Hematopoietic multipotent progenitor cell treated with erythropoietin and hydrocortisone succinate and interleukin-3 and kit ligand, for 15 days (in vitro differentiated cells): ENCODE measurements at regions not wholly inside any gene's neighbourhood (a gene's known extent, or its start where the extent isn't known, plus 50 kb on each side); places are given as distances from the start of the nearest gene placed in this dataset.

ENCODE experiments used
- DNase-seq: peaks from one replicate; pipeline ENCODE4 v3.0.0-alpha.2; 2015; ENCODE audit warnings: low spot score

DNA sequence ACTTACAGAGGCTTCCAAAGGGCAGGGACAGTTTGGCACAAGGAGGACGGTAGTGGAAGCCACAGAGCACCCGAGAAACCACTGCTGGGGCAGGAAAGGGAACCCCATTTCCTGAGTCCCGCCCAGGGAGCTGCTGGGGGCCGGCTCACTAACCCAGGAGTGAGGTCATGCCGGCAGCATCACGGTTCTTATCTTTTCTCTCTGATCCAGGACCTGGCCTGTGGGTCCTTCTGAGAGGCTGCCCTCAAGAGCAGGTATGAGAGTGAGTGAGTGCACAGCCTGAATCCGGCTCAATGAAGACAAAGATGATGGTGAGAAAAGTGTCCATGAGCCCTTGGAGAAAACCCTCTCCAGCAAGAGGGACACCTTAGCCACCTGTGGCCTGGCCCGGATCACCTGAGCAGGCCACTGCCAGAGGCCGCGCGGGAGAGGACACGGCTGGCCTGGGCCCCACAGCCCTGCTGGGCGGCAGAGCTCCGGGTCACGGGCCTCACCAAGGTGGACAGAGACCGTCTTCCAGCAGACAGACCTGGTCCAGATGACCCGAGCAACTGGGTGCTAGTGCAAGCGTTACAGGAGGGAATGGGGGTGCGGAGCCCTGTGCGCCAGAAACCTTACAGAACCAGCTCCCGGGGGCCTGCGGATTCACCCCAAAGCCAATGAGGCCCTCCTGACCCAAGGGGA is 94.9 kb downstream of the RIPK4 start:
- DNase-seq: no peak

GRCh38 chr21:41671212-41671762 is 95.6 kb downstream of the RIPK4 start:
- no peak for DNase-seq

DNA sequence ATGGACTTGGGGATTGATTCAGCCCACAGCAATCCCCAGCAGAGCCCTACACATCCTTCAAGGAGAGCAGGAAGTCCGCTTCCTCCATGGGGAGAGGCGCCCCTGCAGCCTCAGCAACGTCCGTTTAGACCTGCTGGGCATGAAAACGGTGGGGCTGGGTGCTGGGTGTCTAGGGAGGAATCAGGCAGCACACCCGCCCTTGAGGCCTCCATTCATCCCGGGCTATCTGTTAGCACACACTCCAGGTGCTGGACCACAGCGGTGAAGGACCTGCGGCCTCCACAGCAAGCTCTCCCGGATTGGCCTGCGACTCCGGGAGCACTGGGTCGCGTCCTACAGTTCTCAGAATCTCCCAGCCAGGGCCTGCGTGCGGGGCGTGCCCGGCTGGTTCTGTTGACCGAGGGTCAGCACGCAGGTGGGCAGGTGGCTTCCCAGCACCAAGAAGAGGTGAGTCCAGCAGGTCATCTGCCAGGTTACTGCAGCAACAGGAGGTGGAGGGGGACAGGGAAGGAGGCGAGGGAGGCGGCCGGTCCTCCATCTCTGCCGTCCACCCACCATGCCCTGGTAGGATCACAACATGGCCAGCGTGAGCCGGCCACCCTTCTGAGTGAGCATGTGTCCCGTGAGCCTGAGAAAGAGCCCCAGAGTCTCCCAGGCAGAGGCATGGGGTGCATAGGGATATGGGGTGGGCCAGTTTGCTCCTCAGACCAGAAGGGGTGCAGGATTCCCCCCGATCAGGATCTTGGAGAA is 96.6 kb downstream of the RIPK4 start:
- DNase-seq: no peak

GRCh38 chr21:41669533-41669830 is 97.4 kb downstream of the RIPK4 start:
- no peak for DNase-seq

- no peak for DNase-seq
Observed at GRCh38 chr21:41668686-41669532, 97.9 kb downstream of the RIPK4 start.

- DNase-seq: no peak
Observed at GRCh38 chr21:41668051-41668541, 98.8 kb downstream of the RIPK4 start.

DNA sequence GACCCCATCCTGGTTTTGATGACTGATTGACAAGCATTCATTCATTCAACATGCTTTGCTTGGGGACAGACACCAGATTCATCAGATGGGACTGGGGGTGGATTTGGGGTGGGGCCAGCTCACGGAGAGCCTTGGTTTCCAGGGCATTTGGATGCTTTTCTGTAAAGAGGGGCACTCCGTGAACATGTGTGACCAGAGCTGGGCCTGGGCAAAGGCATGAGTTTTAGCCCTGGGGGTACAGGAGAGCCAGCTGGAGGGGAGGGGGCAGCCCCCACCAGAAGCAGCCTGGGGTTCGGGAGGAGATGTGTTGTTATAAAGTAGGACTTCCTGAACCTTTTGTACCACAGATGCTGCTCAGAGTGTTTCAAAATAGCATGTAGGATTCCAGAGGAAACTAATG is 99.7 kb downstream of the RIPK4 start:
- no peak for DNase-seq

DNA sequence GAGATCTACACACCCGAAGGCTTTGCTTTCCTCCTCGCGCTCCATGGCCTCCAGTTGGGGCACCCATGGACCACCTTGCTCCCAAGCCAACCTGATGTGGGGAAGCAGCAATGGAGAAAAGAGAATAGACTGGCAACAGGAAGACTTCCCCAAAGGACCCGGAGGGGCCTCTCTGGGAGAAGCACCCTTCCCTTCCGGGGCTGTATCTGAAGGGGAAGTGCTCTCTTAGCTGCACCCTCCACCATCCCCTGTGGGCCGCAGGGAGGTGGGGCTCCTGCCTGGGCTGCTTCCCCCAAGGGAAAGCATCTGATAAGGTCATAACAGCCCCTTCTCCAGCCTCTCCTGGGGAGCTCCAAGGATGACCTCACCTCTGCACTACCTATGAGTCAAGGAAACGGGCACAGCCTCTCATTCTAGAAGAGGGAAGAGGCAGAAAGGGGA is 100.2 kb downstream of the RIPK4 start:
- DNase-seq: no peak

- DNase-seq: no peak
Observed at GRCh38 chr21:41665766-41666595, 100.9 kb downstream of the RIPK4 start.

- DNase-seq: no peak
Observed at GRCh38 chr21:41664881-41665765, 101.7 kb downstream of the RIPK4 start.

- no peak for DNase-seq
Observed at GRCh38 chr21:41663805-41664788, 102.8 kb downstream of the RIPK4 start.

DNA sequence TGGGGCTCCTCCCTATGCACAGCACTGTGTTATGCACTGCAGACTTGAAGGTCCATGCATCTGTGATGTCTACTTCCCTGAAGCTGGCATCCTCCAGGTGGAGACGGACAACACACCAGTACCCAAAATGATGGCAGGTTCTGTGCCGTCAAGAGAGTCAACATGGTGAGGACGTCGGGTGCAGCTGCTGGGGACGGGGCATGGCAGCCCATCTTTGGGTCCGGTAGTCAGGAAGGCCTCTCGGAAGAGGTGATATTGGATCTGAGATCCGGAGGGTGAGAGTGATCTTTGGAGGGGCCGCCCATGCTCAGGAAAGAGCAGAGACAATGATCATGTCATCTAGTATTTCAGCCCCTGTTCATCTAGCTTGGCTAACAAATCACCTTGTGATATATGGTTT is 104.1 kb downstream of the RIPK4 start:
- no peak for DNase-seq

- DNase-seq: no peak
Observed at GRCh38 chr21:41662161-41662560, 104.7 kb downstream of the RIPK4 start.

DNA sequence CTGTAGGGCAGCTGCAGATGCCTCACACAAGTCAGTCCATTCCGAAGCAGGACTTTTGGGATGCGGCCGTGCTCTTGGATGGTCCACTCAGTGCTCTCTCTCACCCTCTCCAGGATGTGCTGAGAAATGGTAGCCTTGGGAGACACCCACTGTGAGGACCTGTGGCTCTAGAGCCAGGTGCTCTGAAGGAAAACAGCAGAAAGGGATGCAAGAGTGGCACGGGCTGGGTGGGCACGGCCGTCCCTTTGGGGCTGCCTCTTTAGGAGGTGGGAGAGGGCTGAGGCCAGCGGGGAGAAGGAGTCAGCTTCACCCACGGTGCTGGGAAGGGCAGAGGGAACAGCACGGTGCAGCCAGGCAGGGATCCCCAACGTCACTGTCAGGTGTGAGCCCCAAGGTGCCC is 106.1 kb downstream of the RIPK4 start:
- DNase-seq: no peak

GRCh38 chr21:41659791-41660560 is 106.9 kb downstream of the RIPK4 start:
- no peak for DNase-seq

GRCh38 chr21:41656946-41657525 is 109.8 kb downstream of the RIPK4 start:
- DNase-seq: no peak

- no peak for DNase-seq
Observed at GRCh38 chr21:41655259-41655658, 111.6 kb downstream of the RIPK4 start.

- no peak for DNase-seq
Observed at GRCh38 chr21:41653954-41654491, 112.8 kb downstream of the RIPK4 start.
